ENCODE measurements at regions not wholly inside any gene's neighbourhood (a gene's known extent, or its start where the extent isn't known, plus 50 kb on each side); places are given as distances from the start of the nearest gene placed in this dataset.

DNA sequence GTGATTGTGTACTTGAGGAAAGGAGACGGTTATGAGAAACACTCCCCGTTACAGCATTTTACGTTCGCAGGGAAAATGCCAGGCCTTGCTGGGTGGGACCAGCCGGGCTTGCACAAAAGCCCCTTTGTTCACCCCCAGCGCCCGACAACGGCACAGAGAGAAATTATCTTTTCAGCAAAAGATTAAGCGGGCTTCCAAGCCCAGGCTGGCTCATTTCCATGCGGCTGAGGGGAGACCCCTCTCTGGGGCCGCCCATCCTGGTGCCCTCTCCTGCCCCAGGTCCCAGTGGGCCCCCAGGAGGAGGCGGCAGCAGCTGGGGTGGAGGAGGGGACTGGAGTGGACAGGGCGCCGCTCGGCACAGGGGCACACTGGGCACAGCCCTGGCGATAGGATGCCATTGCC lies 50.8 kb upstream of the NOTCH1 start:
- Histone ChIP-seq H3K9me3 (no peaks in the 10 kb centered on the region), H3K4me3 (no peak overlapping the region), H3K27me3 (peaks cover 0 to 20% of the 10 kb centered on the region in 2 donors), H3K27ac (no peak overlapping the region), H3K4me1 (no peaks in the 10 kb centered on the region), H3K36me3 (no peaks in the 10 kb centered on the region)
- intact Hi-C loops (cut with DNase I; ENCODE audit: low total_unique reads): no loop called here
- TF ChIP-seq POLR2A (IDR thresholded peaks at IDR 0.05) (no peak), POLR2AphosphoS5 (IDR thresholded peaks at IDR 0.05) (no peak)
- TF ChIP-seq, protein P1, sequence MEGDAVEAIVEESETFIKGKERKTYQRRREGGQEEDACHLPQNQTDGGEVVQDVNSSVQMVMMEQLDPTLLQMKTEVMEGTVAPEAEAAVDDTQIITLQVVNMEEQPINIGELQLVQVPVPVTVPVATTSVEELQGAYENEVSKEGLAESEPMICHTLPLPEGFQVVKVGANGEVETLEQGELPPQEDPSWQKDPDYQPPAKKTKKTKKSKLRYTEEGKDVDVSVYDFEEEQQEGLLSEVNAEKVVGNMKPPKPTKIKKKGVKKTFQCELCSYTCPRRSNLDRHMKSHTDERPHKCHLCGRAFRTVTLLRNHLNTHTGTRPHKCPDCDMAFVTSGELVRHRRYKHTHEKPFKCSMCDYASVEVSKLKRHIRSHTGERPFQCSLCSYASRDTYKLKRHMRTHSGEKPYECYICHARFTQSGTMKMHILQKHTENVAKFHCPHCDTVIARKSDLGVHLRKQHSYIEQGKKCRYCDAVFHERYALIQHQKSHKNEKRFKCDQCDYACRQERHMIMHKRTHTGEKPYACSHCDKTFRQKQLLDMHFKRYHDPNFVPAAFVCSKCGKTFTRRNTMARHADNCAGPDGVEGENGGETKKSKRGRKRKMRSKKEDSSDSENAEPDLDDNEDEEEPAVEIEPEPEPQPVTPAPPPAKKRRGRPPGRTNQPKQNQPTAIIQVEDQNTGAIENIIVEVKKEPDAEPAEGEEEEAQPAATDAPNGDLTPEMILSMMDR (IDR thresholded peaks at IDR 0.05): no peak
- no peak for DNase-seq (ENCODE audit: low spot score in 2 of 2)

DNA sequence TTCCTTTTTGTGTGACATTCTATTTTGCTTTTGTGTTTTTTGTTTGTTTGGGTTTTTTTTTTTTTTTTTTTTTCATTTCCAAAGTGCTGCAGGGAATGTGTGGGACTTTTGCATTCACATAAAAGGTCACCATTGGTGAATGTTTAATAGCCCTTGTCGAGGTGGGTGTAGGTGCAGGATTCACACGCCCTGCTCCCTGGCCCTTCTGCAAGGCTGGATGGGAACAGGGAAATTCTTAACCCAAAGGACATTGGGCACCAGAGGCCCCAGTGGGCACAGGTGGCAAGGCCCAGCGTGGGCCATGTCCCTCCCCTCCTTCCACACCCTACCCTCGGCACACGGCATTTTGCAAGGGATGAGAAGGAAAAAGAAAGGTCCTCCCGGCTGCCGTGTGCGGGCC lies 50.4 kb upstream of the NOTCH1 start:
- no peaks in the 10 kb centered on the region for H3K9me3 ChIP-seq
- no peak for DNase-seq (ENCODE audit: low spot score in 2 of 2)
- no peak overlapping the region for H3K27ac ChIP-seq
- H3K4me3 ChIP-seq: no peak overlapping the region
- peaks cover 0 to 20% of the 10 kb centered on the region in 2 donors for H3K27me3 ChIP-seq
- no peaks in the 10 kb centered on the region for H3K36me3 ChIP-seq
- intact Hi-C loops (cut with DNase I; ENCODE audit: low total_unique reads): no loop called here
- no peak for TF ChIP-seq POLR2AphosphoS5 (IDR thresholded peaks at IDR 0.05)
- TF ChIP-seq POLR2A (IDR thresholded peaks at IDR 0.05): no peak
- TF ChIP-seq, protein P1 (IDR thresholded peaks at IDR 0.05): no peak
- H3K4me1 ChIP-seq: no peaks in the 10 kb centered on the region

DNA sequence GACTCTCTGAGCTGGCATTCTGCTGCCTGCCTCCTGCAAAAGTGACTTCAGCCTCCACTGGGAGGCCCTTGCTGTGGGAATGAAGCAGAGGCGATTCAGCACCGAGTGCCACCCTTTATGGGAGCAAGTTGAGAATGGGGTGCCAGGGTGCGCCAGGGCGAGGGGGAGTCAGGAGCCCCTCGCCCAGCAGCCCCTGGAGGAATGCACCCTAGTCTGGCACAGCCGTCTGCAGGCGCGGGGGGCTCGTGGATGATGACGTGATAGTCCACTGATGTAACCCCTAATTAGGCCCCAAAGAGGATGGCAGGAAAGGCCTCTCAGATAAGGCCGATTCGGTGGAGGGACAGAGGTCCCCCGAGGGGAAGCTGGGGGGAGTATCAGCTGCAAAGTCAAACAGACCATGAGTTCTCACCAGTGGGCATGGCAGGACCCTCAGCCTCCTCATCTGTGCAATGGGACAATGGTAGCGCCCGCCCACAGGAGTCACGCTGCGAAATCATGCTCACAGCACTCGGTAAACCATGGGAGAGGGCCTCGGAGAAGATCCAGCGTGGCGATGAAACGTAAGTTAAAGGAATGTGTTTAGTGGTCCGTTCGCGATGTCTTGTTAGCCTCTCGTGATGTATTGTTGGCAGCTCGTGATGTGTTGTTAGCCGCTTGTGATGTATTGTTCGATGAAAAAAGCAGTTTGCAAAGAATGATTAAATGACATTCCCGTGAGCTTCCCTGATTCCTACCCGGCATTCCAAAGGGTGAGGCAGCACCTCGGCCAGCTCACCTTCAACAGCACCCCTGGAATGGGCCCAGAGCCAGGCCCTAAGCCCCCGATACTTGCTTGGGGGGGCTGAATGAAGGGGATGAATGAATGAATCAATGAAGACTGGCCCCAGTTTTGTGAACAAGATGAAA lies 49.7 kb upstream of the NOTCH1 start:
- TF ChIP-seq, protein P1 (IDR thresholded peaks at IDR 0.05): no peak
- TF ChIP-seq POLR2AphosphoS5 (IDR thresholded peaks at IDR 0.05) (no peak), POLR2A (IDR thresholded peaks at IDR 0.05) (no peak)
- H3K4me1 ChIP-seq: no peaks in the 10 kb centered on the region
- no peaks in the 10 kb centered on the region for H3K9me3 ChIP-seq
- no peak overlapping the region for H3K4me3 ChIP-seq
- H3K27ac ChIP-seq: no peak overlapping the region
- intact Hi-C loops (cut with DNase I; ENCODE audit: low total_unique reads): no loop called here
- H3K27me3 ChIP-seq: peaks cover 0 to 20% of the 10 kb centered on the region in 2 donors
- H3K36me3 ChIP-seq: no peaks in the 10 kb centered on the region
- no peak for DNase-seq (ENCODE audit: low spot score in 2 of 2)
